Gastrocnemius medialis (tissue), 4 donors: ENCODE measurements at regions not wholly inside any gene's neighbourhood (a gene's known extent, or its start where the extent isn't known, plus 50 kb on each side); places are given as distances from the start of the nearest gene placed in this dataset.

Experiments
- ATAC-seq, 2 donors: fragments of 150-250 bp; one replicate each; pipeline ENCODE4 v1.9.1; 2016
- DNase-seq, 2 donors: peaks; one replicate each; pipeline ENCODE4 v3.0.0-alpha.2; 2019
- H3K27ac ChIP-seq, 4 donors: fragments of 200-600 bp; sonication (generic); 1 replicate in 1 of 4; 2 replicates in 3 of 4; pipeline ENCODE4 v1.5.1; 2016 to 2018; ENCODE audit warnings: mild to moderate bottlenecking in 2 of 4, moderate library complexity in 1 of 4
- H3K27me3 ChIP-seq, 3 donors: fragments of 200-600 bp; sonication (generic) in 2 of 3; 1 replicate in 1 of 3; 2 replicates in 2 of 3; pipeline versions ENCODE4 v1.5.1 to v1.6.0; 2016 to 2019; ENCODE audit warnings: mild to moderate bottlenecking in 1 of 3, moderate library complexity in 1 of 3
- H3K36me3 ChIP-seq, 2 donors: fragments of 200-600 bp; sonication (generic) in 1 of 2; one replicate each; pipeline ENCODE4 v1.5.1; 2017 to 2018
- H3K4me1 ChIP-seq, 2 donors: fragments of 200-600 bp; sonication (generic) in 1 of 2; one replicate each; pipeline ENCODE4 v1.5.1; 2016 to 2017; ENCODE audit warnings: mild to moderate bottlenecking in 2 of 2
- H3K4me3 ChIP-seq, 4 donors: fragments of 200-600 bp; sonication (generic) in 3 of 4; 1 replicate in 1 of 4; 2 replicates in 3 of 4; pipeline ENCODE4 v1.5.1; 2016 to 2019; ENCODE audit warnings: mild to moderate bottlenecking in 2 of 4
- H3K9me3 ChIP-seq, 3 donors: fragments of 200-600 bp; sonication (generic) in 2 of 3; 1 replicate in 1 of 3; 2 replicates in 2 of 3; pipeline ENCODE4 v1.5.1; 2016 to 2019
- CTCF ChIP-seq, 5 experiments: fragments of 450-650 bp in 3 of 5; fragments of 200-600 bp in 2 of 5; sonication (generic) in 2 of 5; IDR thresholded peaks in 4 of 5; conservative IDR thresholded peaks in 1 of 5; 1 replicate in 4 of 5; 2 replicates in 1 of 5; pipeline ENCODE4 v1.5.1; 2016 to 2019; ENCODE audit warnings: antibody characterized with exemption in 5 of 5, mild to moderate bottlenecking in 3 of 5, moderate library complexity in 3 of 5
- POLR2A ChIP-seq, 2 donors: fragments of 450-650 bp; IDR thresholded peaks; one replicate each; pipeline ENCODE4 v1.6.1; 2017; ENCODE audit warnings: antibody characterized with exemption in 2 of 2, mild to moderate bottlenecking in 2 of 2, moderate library complexity in 2 of 2
- in situ Hi-C, 4 donors: fragments of 200-750 bp; cut with MboI; loops; one replicate each; pipeline versions ENCODE4 v1.15.0 to v1.8.0; 2017; ENCODE audit warnings: low sequenced_read_pairs in 4 of 4
- intact Hi-C: fragments of 100-400 bp; cut with DNase I; formaldehyde crosslinking; loops from one replicate; pipeline ENCODE4 v1.15.1; 2023; ENCODE audit warnings: low total_unique reads

- H3K4me3 ChIP-seq: no peak overlapping the region
- H3K4me1 ChIP-seq: no peaks in the 10 kb centered on the region
- in situ Hi-C loops: no loop called here
- H3K27ac ChIP-seq: no peak overlapping the region
- DNase-seq: no peak
- no peaks in the 10 kb centered on the region for H3K36me3 ChIP-seq
- TF ChIP-seq POLR2A (IDR thresholded peaks at IDR 0.05) (no peak), CTCF (IDR thresholded peaks at IDR 0.05 in 4 of 5, conservative IDR thresholded peaks at IDR 0.05 in 1 of 5) (no peak)
- H3K27me3 ChIP-seq: no peaks in the 10 kb centered on the region
- ATAC-seq: no peak
- intact Hi-C loops: no loop called here
- no peaks in the 10 kb centered on the region for H3K9me3 ChIP-seq
Measured at GRCh38 chr4:43373201-43373600, 480.7 kb downstream of the GRXCR1 start.

GRCh38 chr4:43374216-43374751 is 481.8 kb downstream of the GRXCR1 start:
- no peak for ATAC-seq
- in situ Hi-C loops: no loop called here
- no peak overlapping the region for H3K27ac ChIP-seq
- H3K9me3 ChIP-seq: no peaks in the 10 kb centered on the region
- DNase-seq: no peak
- TF ChIP-seq CTCF (IDR thresholded peaks at IDR 0.05 in 4 of 5, conservative IDR thresholded peaks at IDR 0.05 in 1 of 5): no peak
- TF ChIP-seq POLR2A (IDR thresholded peaks at IDR 0.05): no peak
- intact Hi-C loops: no loop called here
- no peaks in the 10 kb centered on the region for H3K4me1 ChIP-seq
- no peaks in the 10 kb centered on the region for H3K36me3 ChIP-seq
- H3K27me3 ChIP-seq: no peaks in the 10 kb centered on the region
- H3K4me3 ChIP-seq: no peak overlapping the region

- TF ChIP-seq POLR2A (IDR thresholded peaks at IDR 0.05): no peak
- no peak for TF ChIP-seq CTCF (IDR thresholded peaks at IDR 0.05 in 4 of 5, conservative IDR thresholded peaks at IDR 0.05 in 1 of 5)
- intact Hi-C loops: no loop called here
Measured at GRCh38 chr4:43379016-43379415, 486.5 kb downstream of the GRXCR1 start.

GRCh38 chr4:43380093-43380492 is 487.6 kb downstream of the GRXCR1 start:
- Histone ChIP-seq H3K36me3 (no peaks in the 10 kb centered on the region), H3K4me1 (no peaks in the 10 kb centered on the region), H3K4me3 (no peak overlapping the region), H3K27me3 (no peaks in the 10 kb centered on the region), H3K9me3 (no peaks in the 10 kb centered on the region), H3K27ac (no peak overlapping the region)
- ATAC-seq: no peak
- TF ChIP-seq POLR2A (IDR thresholded peaks at IDR 0.05) (no peak), CTCF (IDR thresholded peaks at IDR 0.05 in 4 of 5, conservative IDR thresholded peaks at IDR 0.05 in 1 of 5) (no peak)
- intact Hi-C loops (no loop called here), in situ Hi-C loops (no loop called here)
- DNase-seq: no peak

More at GRCh38 chr4:43379016-43379415, 486.5 kb downstream of the GRXCR1 start:
- Histone ChIP-seq H3K36me3 (no peaks in the 10 kb centered on the region), H3K4me1 (no peaks in the 10 kb centered on the region), H3K9me3 (no peaks in the 10 kb centered on the region), H3K4me3 (no peak overlapping the region), H3K27ac (no peak overlapping the region), H3K27me3 (no peaks in the 10 kb centered on the region)
- in situ Hi-C loops: no loop called here
- DNase-seq (no peak), ATAC-seq (no peak)

GRCh38 chr4:43391069-43391468 is 498.6 kb downstream of the GRXCR1 start:
- no peak for TF ChIP-seq CTCF (IDR thresholded peaks at IDR 0.05 in 4 of 5, conservative IDR thresholded peaks at IDR 0.05 in 1 of 5)
- no peak for TF ChIP-seq POLR2A (IDR thresholded peaks at IDR 0.05)
- DNase-seq: no peak
- Histone ChIP-seq H3K27me3 (no peaks in the 10 kb centered on the region), H3K9me3 (no peaks in the 10 kb centered on the region), H3K27ac (no peak overlapping the region), H3K4me3 (no peak overlapping the region), H3K4me1 (no peaks in the 10 kb centered on the region), H3K36me3 (no peaks in the 10 kb centered on the region)
- intact Hi-C loops (no loop called here), in situ Hi-C loops (no loop called here)
- ATAC-seq: no peak
